Activated T-helper 9 cell treated with anti-CD3 and anti-CD28 coated beads, Interleukin-2, amount 50 U/mL, for 16 hours (primary cell): ENCODE measurements at regions not wholly inside any gene's neighbourhood (a gene's known extent, or its start where the extent isn't known, plus 50 kb on each side); places are given as distances from the start of the nearest gene placed in this dataset.
"Not testable (repeated sequence)": the region's sequence is repeated elsewhere in the genome, so short reads cannot be mapped to it uniquely, and the experiment has no call there.

Experiments used
- DNase-seq: peaks from one replicate; pipeline ENCODE4 v3.0.0-alpha.2; 2020; ENCODE audit warnings: low read depth

DNA sequence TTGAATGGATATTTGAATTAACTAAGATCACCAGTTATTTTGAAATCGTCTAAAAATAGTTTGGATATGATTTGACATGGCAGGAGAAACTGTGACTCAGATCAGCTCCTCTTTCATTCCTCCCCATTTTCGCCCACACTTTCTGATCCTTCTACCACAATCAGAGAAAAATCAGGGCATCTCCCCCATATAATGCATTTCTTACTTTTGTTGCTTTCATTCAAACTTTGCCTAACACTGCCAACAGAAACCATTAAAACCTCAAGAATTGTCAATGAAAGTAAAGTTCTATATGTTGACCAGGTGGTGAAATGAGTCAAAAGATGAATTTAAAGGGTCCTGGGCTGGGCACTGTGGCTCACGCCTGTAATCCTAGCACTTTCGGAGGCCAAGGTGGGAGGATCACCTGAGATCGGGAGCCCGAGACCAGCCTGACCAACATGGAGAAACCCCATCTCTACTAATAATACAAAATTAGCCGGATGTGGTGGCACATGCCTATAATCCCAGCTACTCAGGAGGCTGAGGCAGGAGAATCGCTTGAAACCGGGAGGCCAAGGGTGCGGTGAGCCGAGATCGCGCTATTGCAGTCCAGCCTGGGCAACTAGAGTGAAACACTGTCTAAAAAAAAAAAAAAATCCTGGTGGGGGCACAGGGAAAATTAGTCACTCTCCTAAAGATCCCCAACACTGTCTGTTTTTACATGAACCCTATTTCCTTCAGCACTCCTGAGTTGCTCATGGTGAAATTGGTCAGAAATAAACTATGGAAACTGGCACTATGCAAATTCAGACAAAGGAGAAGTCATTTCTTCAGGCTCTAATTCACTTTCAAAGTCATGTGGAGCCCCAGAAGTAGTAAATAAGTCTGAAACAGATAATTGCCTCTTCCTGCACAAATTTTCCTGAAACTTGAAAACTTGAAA is 122.8 kb upstream of the NOCT start:
- no peak for DNase-seq

- no peak for DNase-seq
These were observed 124.0 kb upstream of the NOCT start for GRCh38 chr4:138891631-138892031.

DNA sequence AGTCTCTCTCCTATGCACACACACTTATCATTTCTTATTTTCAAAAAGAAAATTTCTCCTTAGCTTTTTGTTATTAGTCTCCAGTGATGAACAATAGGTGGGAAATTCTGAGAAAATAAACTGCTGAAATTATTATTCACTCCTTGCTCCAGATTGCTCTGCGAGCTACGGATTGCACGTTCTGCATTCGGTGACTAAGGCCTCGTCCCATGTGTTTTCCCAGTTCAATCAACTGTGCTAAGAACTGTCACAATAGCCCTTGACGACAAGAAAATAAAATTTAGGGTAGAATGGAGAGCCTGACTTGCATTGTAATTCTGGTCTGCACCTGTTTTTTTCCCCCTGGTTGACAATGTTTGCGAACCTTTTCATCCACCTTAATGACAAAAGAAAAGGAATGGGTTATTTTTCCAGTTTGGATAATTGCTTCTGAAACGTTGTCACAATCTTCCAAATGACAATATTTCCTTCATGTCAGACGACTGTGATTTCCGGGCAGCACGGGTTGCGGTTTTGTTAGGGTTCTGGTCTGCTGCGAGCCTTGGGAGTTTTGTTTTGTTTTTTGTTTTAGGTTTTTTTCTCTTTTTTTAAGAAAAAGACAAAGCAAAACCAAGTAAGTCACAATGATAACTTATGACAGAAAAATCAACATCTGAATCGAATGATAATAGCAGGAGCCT is 124.5 kb upstream of the NOCT start:
- DNase-seq: no peak

- no peak for DNase-seq
These were observed 126.4 kb upstream of the NOCT start for GRCh38 chr4:138889216-138889615.

- DNase-seq: no peak
These were observed 127.8 kb upstream of the NOCT start for GRCh38 chr4:138887741-138888140.

GRCh38 chr4:138887341-138887740 is 128.2 kb upstream of the NOCT start:
- DNase-seq: no peak

DNA sequence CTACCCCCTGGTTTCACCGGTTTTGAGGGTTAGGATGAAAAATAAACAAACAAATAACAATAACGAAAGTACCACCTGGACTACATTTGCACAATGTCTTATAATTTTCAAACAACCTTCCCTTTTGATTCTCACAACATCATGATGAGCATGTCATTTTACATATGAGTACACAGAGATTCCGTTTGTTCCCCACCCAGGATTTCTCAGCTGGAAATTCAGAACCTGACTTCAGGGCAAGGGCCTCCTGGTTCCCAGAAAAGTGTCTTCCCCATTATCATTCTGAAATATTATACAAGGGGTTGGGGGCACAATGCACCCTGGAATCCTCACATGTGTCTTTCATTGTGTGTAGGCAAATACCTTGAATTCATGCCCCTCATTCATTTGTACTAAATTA is 135.8 kb upstream of the NOCT start:
- DNase-seq: no peak

DNA sequence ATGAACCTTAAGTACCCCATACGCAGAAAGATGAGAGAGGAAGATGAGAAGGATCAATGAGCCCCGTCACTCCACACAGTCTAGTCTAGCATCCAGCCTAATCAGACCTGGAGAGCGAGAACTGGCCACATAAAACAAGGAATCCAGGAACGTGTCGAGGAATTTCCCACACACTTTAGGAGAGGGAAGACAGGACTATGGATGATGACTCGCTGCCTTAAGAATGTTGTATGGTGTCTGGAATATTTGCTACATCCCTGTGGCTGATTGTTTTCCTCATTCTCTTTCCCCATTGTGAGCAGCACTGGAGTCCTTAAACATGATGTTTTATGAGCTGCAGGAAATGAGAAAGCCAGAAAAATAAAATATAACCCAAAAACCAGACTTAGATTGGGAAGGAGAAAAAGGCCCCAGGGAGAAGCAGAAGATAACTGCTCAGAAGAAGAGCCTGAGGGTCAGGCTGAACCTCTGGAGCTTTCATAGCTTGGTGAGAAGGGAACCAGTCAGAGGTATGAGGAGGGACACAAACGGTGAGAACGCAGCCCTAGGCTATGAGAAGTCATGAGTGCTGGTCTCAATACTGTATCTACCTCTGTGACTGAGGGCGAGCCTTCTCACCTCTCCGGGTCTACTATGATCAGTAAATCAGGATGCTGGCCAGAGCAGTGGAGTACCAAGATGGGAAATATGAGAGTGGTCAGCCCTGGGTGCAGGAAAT is 139.5 kb upstream of the NOCT start:
- no peak for DNase-seq

- DNase-seq: no peak
These were observed 144.1 kb upstream of the NOCT start for GRCh38 chr4:138871555-138871875.

DNA sequence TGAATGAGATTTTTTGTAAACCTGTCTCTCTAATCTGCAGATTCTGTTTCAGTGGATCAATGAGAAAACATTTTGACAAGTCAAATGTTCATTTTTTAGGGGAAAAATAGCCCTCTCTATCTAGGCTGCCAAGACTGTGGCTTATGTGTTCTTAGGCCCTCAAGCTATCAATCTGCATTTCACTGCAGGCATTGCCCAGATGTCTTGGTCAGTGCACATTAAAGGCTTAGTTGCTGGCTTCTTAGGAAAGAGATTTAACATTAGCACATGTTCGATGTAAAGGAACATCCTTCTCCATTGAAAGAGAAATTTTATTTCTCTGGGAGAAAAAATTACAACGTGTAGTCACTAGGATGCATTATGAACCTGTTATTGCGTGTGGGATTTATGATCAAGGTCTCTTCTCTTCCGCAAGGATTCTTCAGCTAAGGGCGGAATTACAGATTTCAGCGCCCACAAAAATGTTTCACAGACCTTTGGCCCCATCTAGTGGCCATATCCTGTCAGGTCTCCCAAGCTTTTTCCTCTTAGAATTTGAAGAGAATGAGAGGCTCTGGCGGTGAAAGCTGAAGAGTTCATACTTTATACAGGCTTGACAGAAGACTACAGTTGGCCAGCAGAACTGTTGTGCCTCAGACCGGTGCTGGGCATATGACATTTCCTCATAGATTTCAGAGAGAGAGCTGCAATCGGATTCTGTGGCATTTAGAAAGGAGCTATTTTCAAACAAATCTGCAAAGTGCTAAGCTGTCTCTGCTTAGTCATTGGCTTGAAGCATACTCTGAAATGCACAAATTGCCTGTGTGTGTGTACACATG is 144.6 kb upstream of the NOCT start:
- no peak for DNase-seq

GRCh38 chr4:138869631-138870030 is 145.9 kb upstream of the NOCT start:
- DNase-seq: no peak

DNA sequence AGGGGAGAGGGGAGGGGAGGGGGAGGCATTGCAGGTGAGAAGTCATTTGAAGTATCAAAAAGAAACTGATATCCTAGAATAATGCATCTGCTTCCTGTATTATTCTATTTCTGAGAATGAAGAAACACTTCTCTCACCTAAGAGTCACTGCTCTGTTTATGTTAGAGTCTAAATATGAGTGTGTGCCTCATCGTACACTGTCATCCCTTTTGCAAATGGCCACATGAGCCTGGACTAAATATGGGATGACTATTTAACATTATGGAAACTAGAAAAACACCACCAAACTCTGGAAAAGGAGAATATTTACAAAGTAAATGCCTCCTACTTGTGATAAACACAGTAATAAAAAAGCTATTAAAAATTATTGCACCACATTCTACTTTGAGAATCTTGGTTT is 146.4 kb upstream of the NOCT start:
- no peak for DNase-seq

GRCh38 chr4:138868562-138868961 is 147.0 kb upstream of the NOCT start:
- no peak for DNase-seq

- no peak for DNase-seq
These were observed 148.2 kb upstream of the NOCT start for GRCh38 chr4:138867404-138867803.

DNA sequence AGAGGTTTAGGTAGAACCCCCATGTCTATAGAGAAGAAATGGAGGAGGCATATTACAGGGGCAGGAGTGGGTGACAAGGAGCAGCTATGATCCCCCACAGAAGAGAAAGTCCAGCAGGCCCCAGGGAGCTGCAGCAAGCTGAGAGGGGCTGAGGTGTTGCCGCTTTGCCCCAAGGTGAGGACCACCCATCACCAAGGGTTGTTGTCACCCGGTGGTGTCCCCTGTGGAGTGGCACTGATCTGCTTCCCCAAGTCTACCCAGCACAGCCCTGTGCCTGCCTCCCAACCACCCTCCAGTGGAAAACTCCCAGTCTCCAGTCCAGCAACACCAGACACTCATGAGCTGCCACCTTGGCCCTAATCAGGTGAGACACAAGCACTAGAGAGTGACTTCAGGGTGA is 149.3 kb upstream of the NOCT start:
- DNase-seq: no peak

DNA sequence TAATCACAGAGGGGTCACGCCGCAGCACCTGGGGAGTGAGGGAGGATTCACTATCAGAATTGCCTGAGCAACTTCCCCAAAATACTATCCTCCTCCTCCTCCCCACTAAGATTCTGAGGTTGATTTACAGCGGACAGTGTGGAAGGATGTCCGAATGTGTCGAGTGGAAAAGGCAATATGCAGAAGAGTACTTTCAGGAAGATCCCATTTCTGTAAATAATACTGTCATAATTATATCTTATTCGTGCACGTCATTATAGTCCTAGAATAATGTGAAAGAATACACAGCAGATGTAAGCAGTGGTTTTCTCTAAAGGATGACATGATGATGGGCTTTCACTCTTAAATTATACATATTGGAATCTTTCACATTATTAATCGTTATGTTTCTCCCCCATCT is 149.8 kb upstream of the NOCT start:
- DNase-seq: no peak

GRCh38 chr4:138864961-138865720 is 150.4 kb upstream of the NOCT start:
- no peak for DNase-seq

GRCh38 chr4:138863160-138863559 is 152.4 kb upstream of the NOCT start:
- no peak for DNase-seq

GRCh38 chr4:138861135-138861534 is 154.4 kb upstream of the NOCT start:
- no peak for DNase-seq

GRCh38 chr4:138860357-138860756 is 155.2 kb upstream of the NOCT start:
- not testable (repeated sequence) for DNase-seq

- no peak for DNase-seq
These were observed 156.3 kb upstream of the NOCT start for GRCh38 chr4:138859254-138859653.
